IMR-90 (cell line): ENCODE measurements at regions not wholly inside any gene's neighbourhood (a gene's known extent, or its start where the extent isn't known, plus 50 kb on each side); places are given as distances from the start of the nearest gene placed in this dataset.

Experiments
- ATAC-seq: fragments of 200-7000 bp; cut with Tn5 transposase; 2 replicates; pipeline ENCODE4 v1.9.1; 2020; ENCODE audit warnings: low read depth, mild to moderate bottlenecking, moderate library complexity
- BruUV-seq: library from RNA; stranded (reverse); fragments of 400-500 nt; replicated peaks from 2 replicates; lab custom pipeline; 2021; lab: Mats Ljungman, UMichigan
- CTCF ChIA-PET: fragments of 300-600 bp; formaldehyde crosslinking; extraction: SDS; loops from one replicate; lab custom pipeline; 2021; ENCODE audit warnings: antibody characterized with exemption; lab: Yijun Ruan, JAX
- POLR2A ChIA-PET: fragments of 300-600 bp; sonication (Branson Sonifier 250); formaldehyde crosslinking; loops from one replicate; lab custom pipeline; 2022; ENCODE audit warnings: antibody characterized with exemption; ENCODE audit not compliant: unreplicated experiment; lab: Charles Lee
- DNase-seq: peaks from one replicate; pipeline ENCODE4 v3.0.0; 2013
- H2AFZ ChIP-seq: replicated peaks from 2 replicates; pipeline ENCODE3; 2013; ENCODE audit warnings: low read length, mild to moderate bottlenecking; ENCODE audit not compliant: poor library complexity
- H2AK5ac ChIP-seq: 2 replicates; pipeline ENCODE4 v1.6.1; 2013; ENCODE audit warnings: low read depth, low read length, inconsistent platforms
- H2AK9ac ChIP-seq: replicated peaks from 2 replicates; pipeline ENCODE3; 2013; ENCODE audit warnings: mild to moderate bottlenecking, low read depth, low read length, moderate library complexity; ENCODE audit not compliant: poor library complexity
- H2BK120ac ChIP-seq: 2 replicates; pipeline ENCODE4 v1.6.1; 2013; ENCODE audit warnings: low read depth, low read length, inconsistent platforms
- H2BK15ac ChIP-seq: 3 replicates; pipeline ENCODE4 v1.6.1; 2013; ENCODE audit warnings: low read depth, low read length, inconsistent platforms
- H2BK20ac ChIP-seq: 2 replicates; pipeline ENCODE4 v1.6.1; 2013; ENCODE audit warnings: low read depth, mild to moderate bottlenecking, inconsistent platforms, low read length, moderate library complexity
- H2BK5ac ChIP-seq: 2 replicates; pipeline ENCODE4 v1.6.1; 2013; ENCODE audit warnings: mild to moderate bottlenecking, low read depth, low read length, inconsistent platforms; ENCODE audit not compliant: poor library complexity, severe bottlenecking
- H3K14ac ChIP-seq: replicated peaks from 2 replicates; pipeline ENCODE4 v1.6.1; 2013; ENCODE audit warnings: low read depth, low read length, inconsistent platforms
- H3K18ac ChIP-seq: 2 replicates; pipeline ENCODE4 v1.6.1; 2013; ENCODE audit warnings: low read depth, low read length, control low read depth
- H3K23ac ChIP-seq: 2 replicates; pipeline ENCODE4 v1.6.1; 2013; ENCODE audit warnings: low read depth, low read length, inconsistent platforms
- H3K27ac ChIP-seq: 2 replicates; pipeline ENCODE4 v1.5.1; 2013; ENCODE audit warnings: mild to moderate bottlenecking, control low read depth, low read length; ENCODE audit not compliant: insufficient read depth
- H3K27me3 ChIP-seq: 2 replicates; pipeline ENCODE4 v1.6.1; 2013; ENCODE audit warnings: low read length; ENCODE audit not compliant: control insufficient read depth, insufficient read depth
- H3K36me3 ChIP-seq: 2 replicates; pipeline ENCODE4 v1.6.1; 2013; ENCODE audit warnings: low read length, mixed read lengths; ENCODE audit not compliant: control insufficient read depth, insufficient read depth
- H3K4ac ChIP-seq: 2 replicates; pipeline ENCODE4 v1.6.1; 2013; ENCODE audit warnings: low read depth, low read length, inconsistent platforms
- H3K4me1 ChIP-seq: 2 replicates; pipeline ENCODE4 v1.6.1; 2013; ENCODE audit warnings: low read length, mixed read lengths; ENCODE audit not compliant: control insufficient read depth, insufficient read depth
- H3K4me2 ChIP-seq: 2 replicates; pipeline ENCODE4 v1.6.1; 2013; ENCODE audit warnings: low read depth, mild to moderate bottlenecking, control low read depth, low read length, moderate library complexity
- H3K4me3 ChIP-seq: 2 replicates; pipeline ENCODE4 v1.5.1; 2013; ENCODE audit warnings: low read depth, mild to moderate bottlenecking, control low read depth, low read length, moderate library complexity; ENCODE audit not compliant: insufficient read depth
- H3K56ac ChIP-seq: 2 replicates; pipeline ENCODE4 v1.6.1; 2013; ENCODE audit warnings: low read length, inconsistent platforms; ENCODE audit not compliant: insufficient read depth; ENCODE audit errors: extremely low read depth
- H3K79me1 ChIP-seq, 2 experiments: 2 replicates each; pipeline ENCODE4 v1.6.1; 2013; ENCODE audit warnings: low read length in 2 of 2, inconsistent platforms in 1 of 2, low read depth in 1 of 2
- H3K9ac ChIP-seq: 2 replicates; pipeline ENCODE4 v1.6.1; 2013; ENCODE audit warnings: low read depth, low read length, control low read depth
- H3K9me1 ChIP-seq: 2 replicates; pipeline ENCODE4 v1.6.1; 2013; ENCODE audit warnings: low read length, inconsistent platforms; ENCODE audit not compliant: insufficient read depth
- H3K9me3 ChIP-seq: 2 replicates; pipeline ENCODE4 v1.6.1; 2013; ENCODE audit warnings: low read length; ENCODE audit not compliant: control insufficient read depth, insufficient read depth
- H4K20me1 ChIP-seq: 2 replicates; pipeline ENCODE4 v1.6.1; 2013; ENCODE audit warnings: low read length, inconsistent platforms; ENCODE audit not compliant: insufficient read depth
- H4K5ac ChIP-seq: 2 replicates; pipeline ENCODE4 v1.6.1; 2013; ENCODE audit warnings: mild to moderate bottlenecking, low read depth, low read length, control low read depth
- H4K8ac ChIP-seq, 2 experiments: 2 replicates each; pipeline ENCODE4 v1.6.1; 2013; ENCODE audit warnings: low read depth in 2 of 2, low read length in 2 of 2, control low read depth in 1 of 2, inconsistent platforms in 1 of 2
- H4K91ac ChIP-seq: 2 replicates; pipeline ENCODE4 v1.6.1; 2013; ENCODE audit warnings: low read depth, low read length, inconsistent platforms; ENCODE audit not compliant: insufficient read depth
- FOS ChIP-seq: fragments of 150-350 bp; IDR thresholded peaks from 2 replicates; pipeline ENCODE4 v1.6.1; 2016; ENCODE audit warnings: low read depth, low read length
- WGBS, 2 experiments: methylation state at CpG; one replicate each; pipeline versions ENCODE4 v1.1.5 to v1.1.7; 2013; ENCODE audit warnings: missing lambda C conversion rate in 2 of 2; ENCODE audit not compliant: insufficient read length in 1 of 2; ENCODE audit errors: extremely low coverage in 2 of 2; 5-methylcytosine and 5-hydroxymethylcytosine counted together
- dilution Hi-C: fragments of 300-500 bp; cut with HindIII; formaldehyde crosslinking; loops from one replicate; pipeline ENCODE4 v1.14.3; 2018; ENCODE audit warnings: low sequenced_read_pairs; ENCODE audit not compliant: unreplicated experiment
- in situ Hi-C: fragments of 300-500 bp; cut with MboI; formaldehyde crosslinking; loops from 3 replicates; pipeline ENCODE4 v1.14.3; 2019; ENCODE audit warnings: low sequenced_read_pairs, inconsistent platforms, mixed read lengths
- intact Hi-C: fragments of 100-400 bp; cut with micrococcal nuclease; formaldehyde crosslinking; loops from 2 replicates; pipeline ENCODE4 v1.10.0; 2022
- TF ChIP-seq, protein P1 (sequence below): conservative IDR thresholded peaks from 2 replicates; pipeline ENCODE4 v1.5.1; 2012; ENCODE audit warnings: mild to moderate bottlenecking, low read depth, low read length, improper control_type of control experiment

GRCh38 chr13:77832339-77833100, 86.1 kb downstream of the EDNRB start:
- TF ChIP-seq, protein P1, sequence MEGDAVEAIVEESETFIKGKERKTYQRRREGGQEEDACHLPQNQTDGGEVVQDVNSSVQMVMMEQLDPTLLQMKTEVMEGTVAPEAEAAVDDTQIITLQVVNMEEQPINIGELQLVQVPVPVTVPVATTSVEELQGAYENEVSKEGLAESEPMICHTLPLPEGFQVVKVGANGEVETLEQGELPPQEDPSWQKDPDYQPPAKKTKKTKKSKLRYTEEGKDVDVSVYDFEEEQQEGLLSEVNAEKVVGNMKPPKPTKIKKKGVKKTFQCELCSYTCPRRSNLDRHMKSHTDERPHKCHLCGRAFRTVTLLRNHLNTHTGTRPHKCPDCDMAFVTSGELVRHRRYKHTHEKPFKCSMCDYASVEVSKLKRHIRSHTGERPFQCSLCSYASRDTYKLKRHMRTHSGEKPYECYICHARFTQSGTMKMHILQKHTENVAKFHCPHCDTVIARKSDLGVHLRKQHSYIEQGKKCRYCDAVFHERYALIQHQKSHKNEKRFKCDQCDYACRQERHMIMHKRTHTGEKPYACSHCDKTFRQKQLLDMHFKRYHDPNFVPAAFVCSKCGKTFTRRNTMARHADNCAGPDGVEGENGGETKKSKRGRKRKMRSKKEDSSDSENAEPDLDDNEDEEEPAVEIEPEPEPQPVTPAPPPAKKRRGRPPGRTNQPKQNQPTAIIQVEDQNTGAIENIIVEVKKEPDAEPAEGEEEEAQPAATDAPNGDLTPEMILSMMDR: no peak
- TF ChIP-seq FOS: no peak
- Histone ChIP-seq H3K79me1 (no peaks in the 10 kb centered on the region), H3K4me3 (no peak overlapping the region), H3K18ac (peak overlapping the region; percentile 38; the same call in 1 of the 2 replicates), H3K27me3 (no peaks in the 10 kb centered on the region; the same call in 1 of the 2 replicates), H2AK5ac (no peak overlapping the region), H4K5ac (no peak overlapping the region), H4K8ac (no peak overlapping the region), H2BK20ac (no peak overlapping the region; the same call in 1 of the 2 replicates), H3K4ac (no peak overlapping the region), H3K27ac (no peak overlapping the region), H3K9me1 (no peaks in the 10 kb centered on the region), H3K14ac (no peak overlapping the region), H3K56ac (no peak overlapping the region), H3K9me3 (no peaks in the 10 kb centered on the region), H3K4me2 (no peak overlapping the region), H3K9ac (no peak overlapping the region), H2BK120ac (no peak overlapping the region), H3K4me1 (peaks cover 3% of the 10 kb centered on the region; the same call in 1 of the 2 replicates), H4K91ac (no peak overlapping the region), H3K36me3 (no peaks in the 10 kb centered on the region), H2BK15ac (no peak overlapping the region), H2AFZ (no peak overlapping the region), H2BK5ac (no peak overlapping the region), H2AK9ac (no peak overlapping the region), H3K23ac (no peak overlapping the region), H4K20me1 (no peaks in the 10 kb centered on the region)
- no peak for ATAC-seq
- CTCF ChIA-PET: no interaction called here
- POLR2A ChIA-PET: no interaction called here
- dilution Hi-C loops: no loop called here
- in situ Hi-C loops: no loop called here
- WGBS, 2 experiments: 80% methylated on average over 1 of the region's 2 CpGs; no CpG with 5 or more reads in 1 of the 2 experiments
- peak; percentile 6 for DNase-seq
- intact Hi-C loops: no loop called here
- BruUV-seq: no TSS peak
